Neural progenitor cell (in vitro differentiated cells): ENCODE measurements at regions not wholly inside any gene's neighbourhood (a gene's known extent, or its start where the extent isn't known, plus 50 kb on each side); places are given as distances from the start of the nearest gene placed in this dataset.

ENCODE experiments used
- DNase-seq: peaks from one replicate; pipeline ENCODE4 v3.0.0-alpha.2; 2016; ENCODE audit warnings: low spot score
- H2AFZ ChIP-seq: fragments of 200-600 bp; sonication (generic); replicated peaks from 2 replicates; pipeline ENCODE4 v1.6.1; 2016; ENCODE audit warnings: antibody characterized with exemption
- H3F3A ChIP-seq: fragments of 200-600 bp; sonication (generic); 2 replicates; pipeline ENCODE4 v1.6.1; 2016; ENCODE audit warnings: antibody characterized with exemption, low read depth
- H3K27ac ChIP-seq: fragments of 200-600 bp; sonication (generic); 2 replicates; pipeline ENCODE4 v1.5.1; 2016; ENCODE audit warnings: mild to moderate bottlenecking
- H3K27me3 ChIP-seq: fragments of 200-600 bp; sonication (generic); 2 replicates; pipeline ENCODE4 v1.6.1; 2016; ENCODE audit warnings: mild to moderate bottlenecking, moderate library complexity
- H3K36me3 ChIP-seq: fragments of 200-600 bp; sonication (generic); 2 replicates; pipeline ENCODE4 v1.5.1; 2016
- H3K4me1 ChIP-seq: fragments of 200-600 bp; sonication (generic); 2 replicates; pipeline ENCODE4 v1.6.1; 2016; ENCODE audit warnings: mixed run types
- H3K4me2 ChIP-seq: fragments of 200-600 bp; sonication (generic); 2 replicates; pipeline ENCODE4 v1.6.1; 2016
- H3K4me3 ChIP-seq: fragments of 200-600 bp; sonication (generic); 2 replicates; pipeline ENCODE4 v1.5.1; 2016
- H3K79me2 ChIP-seq: fragments of 200-600 bp; sonication (generic); 2 replicates; pipeline ENCODE4 v1.6.1; 2016; ENCODE audit warnings: low read depth
- H3K9ac ChIP-seq: fragments of 200-600 bp; sonication (generic); 2 replicates; pipeline ENCODE4 v1.6.1; 2016
- H3K9me3 ChIP-seq: fragments of 200-600 bp; sonication (generic); 2 replicates; pipeline ENCODE4 v1.5.1; 2016; ENCODE audit warnings: low read depth
- H4K20me1 ChIP-seq: fragments of 200-600 bp; sonication (generic); 2 replicates; pipeline ENCODE4 v1.6.1; 2016; ENCODE audit warnings: low read depth
- H3K27ac Mint-ChIP-seq: 3 replicates; pipeline ENCODE4 v1.8.0; 2021; ENCODE audit warnings: mixed read lengths
- H3K27me3 Mint-ChIP-seq: 2 replicates; pipeline ENCODE4 v1.8.0; 2022; ENCODE audit warnings: low read depth, mild to moderate bottlenecking, inconsistent platforms, moderate library complexity, mixed read lengths; ENCODE audit not compliant: insufficient read depth
- H3K36me3 Mint-ChIP-seq: 3 replicates; pipeline ENCODE4 v1.8.0; 2021; ENCODE audit warnings: mixed read lengths
- H3K4me1 Mint-ChIP-seq: 3 replicates; pipeline ENCODE4 v1.8.0; 2021; ENCODE audit warnings: mixed read lengths
- H3K4me3 Mint-ChIP-seq: 3 replicates; pipeline ENCODE4 v1.8.0; 2021; ENCODE audit warnings: mild to moderate bottlenecking, moderate library complexity, mixed read lengths
- H3K9me3 Mint-ChIP-seq: 3 replicates; pipeline ENCODE4 v1.8.0; 2020; ENCODE audit warnings: mixed read lengths
- CTCF ChIP-seq: fragments of 200-600 bp; sonication (generic); IDR thresholded peaks from 2 replicates; pipeline ENCODE4 v1.5.1; 2017; ENCODE audit warnings: antibody characterized with exemption, mild to moderate bottlenecking
- EZH2 ChIP-seq: fragments of 200-600 bp; sonication (generic); IDR thresholded peaks from 2 replicates; pipeline ENCODE4 v1.6.1; 2017; ENCODE audit warnings: antibody characterized with exemption, mild to moderate bottlenecking, moderate library complexity
- EZH2phosphoT487 ChIP-seq: fragments of 200-600 bp; sonication (generic); IDR thresholded peaks from 2 replicates; pipeline ENCODE4 v1.6.1; 2017; ENCODE audit warnings: antibody characterized with exemption

GRCh38 chr9:86665416-86665815 is 281.9 kb downstream of the GAS1 start:
- H3K4me1 Mint-ChIP-seq = peaks cover 6% of the 10 kb centered on the region
- H3K4me3 ChIP-seq = no peak overlapping the region
- no peaks in the 10 kb centered on the region for H3K36me3 Mint-ChIP-seq

GRCh38 chr9:86664603-86665002 is 282.7 kb downstream of the GAS1 start:
- Histone ChIP-seq H3K36me3 (no peaks in the 10 kb centered on the region), H3K27me3 (no peaks in the 10 kb centered on the region), H3K4me3 (no peak overlapping the region), H3K9me3 (no peaks in the 10 kb centered on the region), H4K20me1 (no peaks in the 10 kb centered on the region), H2AFZ (no peak overlapping the region), H3F3A (no peaks in the 10 kb centered on the region), H3K9ac (no peak overlapping the region), H3K4me1 (peaks cover 6% of the 10 kb centered on the region), H3K4me2 (no peak overlapping the region), H3K27ac (no peak overlapping the region), H3K79me2 (no peaks in the 10 kb centered on the region)
- H3K27ac Mint-ChIP-seq = no peak overlapping the region
- no peaks in the 10 kb centered on the region for H3K36me3 Mint-ChIP-seq
- no peak overlapping the region for H3K4me3 Mint-ChIP-seq
- TF ChIP-seq EZH2 (no peak), EZH2phosphoT487 (no peak), CTCF (no peak)
- DNase-seq = no peak
- H3K4me1 Mint-ChIP-seq = peaks cover 3% of the 10 kb centered on the region
- no peaks in the 10 kb centered on the region for H3K9me3 Mint-ChIP-seq
- peaks cover 3% of the 10 kb centered on the region for H3K27me3 Mint-ChIP-seq

More at GRCh38 chr9:86665416-86665815, 281.9 kb downstream of the GAS1 start:
- Histone ChIP-seq H3K27me3 (no peaks in the 10 kb centered on the region), H2AFZ (no peak overlapping the region), H3K79me2 (no peaks in the 10 kb centered on the region), H3F3A (no peaks in the 10 kb centered on the region), H3K4me1 (peaks cover 6% of the 10 kb centered on the region), H3K27ac (no peak overlapping the region), H3K9me3 (no peaks in the 10 kb centered on the region), H3K36me3 (no peaks in the 10 kb centered on the region), H3K9ac (no peak overlapping the region), H4K20me1 (no peaks in the 10 kb centered on the region), H3K4me2 (no peak overlapping the region)
- TF ChIP-seq CTCF (no peak), EZH2 (no peak), EZH2phosphoT487 (no peak)
- DNase-seq = no peak
- Mint-ChIP-seq H3K4me3 (no peak overlapping the region), H3K9me3 (peaks cover 5% of the 10 kb centered on the region), H3K27me3 (peaks cover 3% of the 10 kb centered on the region), H3K27ac (no peak overlapping the region)

GRCh38 chr9:86663905-86664304 is 283.4 kb downstream of the GAS1 start:
- Histone ChIP-seq H3K4me1 (no peaks in the 10 kb centered on the region), H2AFZ (no peak overlapping the region), H3K79me2 (no peaks in the 10 kb centered on the region), H3K27me3 (no peaks in the 10 kb centered on the region), H3K9me3 (no peaks in the 10 kb centered on the region), H4K20me1 (no peaks in the 10 kb centered on the region), H3K4me2 (no peak overlapping the region), H3K36me3 (no peaks in the 10 kb centered on the region), H3K9ac (no peak overlapping the region), H3K4me3 (no peak overlapping the region), H3K27ac (no peak overlapping the region), H3F3A (no peaks in the 10 kb centered on the region)
- TF ChIP-seq EZH2phosphoT487 (no peak), EZH2 (no peak), CTCF (no peak)
- DNase-seq = no peak
- no peaks in the 10 kb centered on the region for H3K4me1 Mint-ChIP-seq
- H3K9me3 Mint-ChIP-seq = no peaks in the 10 kb centered on the region
- no peak overlapping the region for H3K4me3 Mint-ChIP-seq
- no peak overlapping the region for H3K27ac Mint-ChIP-seq
- H3K36me3 Mint-ChIP-seq = no peaks in the 10 kb centered on the region
- peaks cover 5% of the 10 kb centered on the region for H3K27me3 Mint-ChIP-seq
